HG02943 (cell line): ENCODE measurements at regions not wholly inside any gene's neighbourhood (a gene's known extent, or its start where the extent isn't known, plus 50 kb on each side); places are given as distances from the start of the nearest gene placed in this dataset.
"Not testable (repeated sequence)": the region's sequence is repeated elsewhere in the genome, so short reads cannot be mapped to it uniquely, and the experiment has no call there.

ENCODE experiments used
- ATAC-seq: cut with Tn5 transposase; IDR thresholded peaks from one replicate; pipeline ENCODE4 v1.9.1; 2021; ENCODE audit warnings: mild to moderate bottlenecking, low read depth, moderate library complexity; ENCODE audit not compliant: unreplicated experiment

DNA sequence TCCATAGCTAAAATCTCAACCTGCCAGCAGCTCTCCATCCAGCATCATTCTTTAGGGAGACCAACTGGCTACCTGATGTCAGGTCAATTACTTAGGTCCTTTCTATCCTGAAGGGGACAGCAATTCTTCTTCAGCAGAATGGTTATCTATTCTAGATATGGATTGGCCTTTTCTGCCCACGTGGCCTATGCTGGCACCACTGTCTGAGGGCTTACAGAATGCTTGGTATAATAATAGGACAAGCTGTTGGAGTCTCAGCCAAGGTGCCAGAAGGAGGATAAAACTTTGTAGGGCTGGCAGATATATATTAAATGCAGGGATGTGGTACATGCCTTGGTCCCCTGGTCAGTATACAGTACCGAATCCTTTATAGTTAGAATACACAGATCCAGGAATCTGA lies 89.8 kb upstream of the C1GALT1C1 start:
- ATAC-seq: no peak

DNA sequence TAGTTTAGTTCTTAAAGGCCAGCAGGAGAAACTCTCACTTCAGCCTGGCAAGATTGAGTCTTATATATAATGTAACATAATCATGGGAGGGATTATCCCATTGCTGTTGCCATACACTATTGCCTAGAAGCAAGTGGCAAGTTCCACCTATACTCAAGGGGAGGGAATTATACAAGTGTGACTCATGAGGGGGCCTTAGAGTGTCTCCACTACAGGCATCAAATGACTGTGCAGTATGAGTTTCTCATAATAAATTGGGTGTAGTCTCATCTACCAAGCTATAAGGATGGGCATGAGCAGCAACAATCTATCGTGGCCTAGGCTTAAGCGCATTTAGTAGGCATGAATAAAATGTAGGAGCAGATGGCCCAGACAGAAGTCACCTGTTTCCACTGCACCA lies 89.1 kb upstream of the C1GALT1C1 start:
- ATAC-seq: no peak

- not testable (repeated sequence) for ATAC-seq
These were observed 72.5 kb upstream of the C1GALT1C1 start for GRCh38 chrX:120702337-120702736.

GRCh38 chrX:120697053-120697452 lies 67.2 kb upstream of the C1GALT1C1 start:
- peak; percentile 87 for ATAC-seq

GRCh38 chrX:120692319-120692718 lies 62.5 kb upstream of the C1GALT1C1 start:
- ATAC-seq: no peak

DNA sequence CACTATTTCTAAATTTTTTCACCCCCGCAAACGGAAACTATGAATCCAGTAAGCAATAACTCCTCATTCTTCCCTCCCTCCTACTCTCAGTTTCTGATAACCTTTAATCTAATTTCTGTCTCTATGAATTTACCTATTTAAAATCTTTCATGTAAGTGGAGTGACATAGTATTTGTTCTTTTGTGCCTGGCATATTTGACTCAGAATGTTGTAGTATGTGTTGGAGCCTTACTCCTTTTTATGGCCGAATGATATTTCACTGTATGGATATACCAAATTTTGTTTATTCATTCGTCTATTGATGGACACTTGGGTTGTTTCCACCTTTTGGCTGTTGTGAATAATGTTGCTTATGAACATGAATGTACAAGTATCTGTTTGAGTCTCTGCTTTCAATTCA lies 61.1 kb upstream of the C1GALT1C1 start:
- ATAC-seq: no peak

DNA sequence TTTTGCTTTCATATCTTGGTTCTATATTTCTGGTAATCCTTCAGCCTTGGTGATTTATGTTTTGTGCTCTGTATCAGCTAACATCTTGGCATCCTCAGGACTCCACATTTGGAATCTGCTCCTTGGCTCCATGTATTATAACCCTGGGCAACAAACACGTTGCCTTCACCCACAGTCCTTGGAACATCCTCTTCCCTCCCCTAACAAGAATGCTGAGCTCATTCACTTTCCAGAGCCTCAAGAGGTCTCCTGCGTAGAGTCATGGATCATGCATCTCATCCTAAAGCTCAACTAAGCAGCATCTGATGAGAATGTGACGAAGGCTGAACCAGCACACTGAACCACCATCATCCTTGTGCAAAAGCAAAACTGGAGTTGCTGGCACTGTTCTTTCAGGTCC lies 60.5 kb upstream of the C1GALT1C1 start:
- ATAC-seq: no peak

GRCh38 chrX:120680090-120680489 lies 50.2 kb upstream of the C1GALT1C1 start:
- ATAC-seq: no peak
